GM08714 (cell line): ENCODE measurements at regions not wholly inside any gene's neighbourhood (a gene's known extent, or its start where the extent isn't known, plus 50 kb on each side); places are given as distances from the start of the nearest gene placed in this dataset.

Experiments
- H3K4me3 ChIP-seq: fragments of 200-500 bp; sonication (Bioruptor generic); 2 replicates; pipeline ENCODE4 v1.5.1; 2014; ENCODE audit warnings: mild to moderate bottlenecking, low read length, inconsistent platforms
- ZNF274 ChIP-seq: IDR thresholded peaks from 2 replicates; pipeline ENCODE4 v1.6.1; 2012; ENCODE audit warnings: mild to moderate bottlenecking, low read depth, low read length

GRCh38 chr1:117678246-117678977, 72.6 kb downstream of the TENT5C start:
- H3K4me3 ChIP-seq = no peak overlapping the region
- TF ChIP-seq ZNF274 = no peak

GRCh38 chr1:117679299-117679698, 73.5 kb downstream of the TENT5C start:
- no peak for TF ChIP-seq ZNF274
- H3K4me3 ChIP-seq = no peak overlapping the region

- no peak overlapping the region for H3K4me3 ChIP-seq
- no peak for TF ChIP-seq ZNF274
Measured at GRCh38 chr1:117679868-117680267, 74.0 kb downstream of the TENT5C start.

DNA sequence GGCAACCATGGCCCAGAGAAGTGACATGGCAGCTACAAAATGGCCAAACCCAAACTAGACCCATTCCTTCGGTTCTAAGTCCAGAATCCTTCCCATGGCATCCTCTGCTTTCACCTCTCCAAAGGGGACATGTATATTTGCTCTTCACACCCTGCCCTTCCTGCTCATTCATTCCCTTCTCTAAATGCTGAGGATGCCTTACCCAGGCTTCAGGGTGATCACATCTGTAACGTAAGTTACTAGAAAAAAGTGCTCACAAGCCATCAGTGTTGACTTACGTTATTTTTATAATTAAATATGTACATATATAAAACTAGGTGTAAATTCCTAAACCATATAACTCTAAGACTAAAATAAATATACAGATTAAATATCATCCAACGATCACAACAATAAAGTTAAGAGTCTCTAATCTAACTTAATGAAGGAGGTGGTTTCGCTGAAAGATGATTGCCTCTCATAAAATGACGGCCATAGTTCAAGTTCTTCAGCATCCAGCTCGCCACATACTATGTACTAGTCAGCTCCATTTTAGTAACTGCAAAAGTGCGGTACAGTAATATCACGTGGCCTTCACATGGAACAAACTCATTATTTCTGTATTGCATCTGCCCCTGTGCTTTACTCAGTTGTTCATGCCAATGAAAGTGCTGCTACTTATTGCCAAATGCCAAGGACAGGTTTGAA, 74.6 kb downstream of the TENT5C start:
- H3K4me3 ChIP-seq = no peak overlapping the region
- TF ChIP-seq ZNF274 = no peak

GRCh38 chr1:117681093-117681900, 75.4 kb downstream of the TENT5C start:
- no peak overlapping the region for H3K4me3 ChIP-seq
- TF ChIP-seq ZNF274 = no peak

DNA sequence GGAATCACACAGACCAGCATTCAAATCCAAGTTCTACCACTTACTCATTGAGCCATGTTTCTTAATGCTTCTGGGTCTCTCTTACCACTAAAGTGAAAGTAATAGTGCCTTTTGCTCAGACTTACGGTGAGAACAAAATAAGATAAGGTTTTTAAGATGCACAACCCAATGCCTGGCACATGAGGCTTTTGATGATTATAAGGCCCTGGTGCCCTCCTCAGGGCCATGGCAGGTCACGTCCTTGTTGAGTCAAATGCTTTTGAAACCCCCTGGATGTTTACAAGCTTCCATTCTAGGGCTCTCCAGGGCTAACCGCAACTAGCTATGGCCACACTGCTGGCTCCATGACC, 76.0 kb downstream of the TENT5C start:
- H3K4me3 ChIP-seq = no peak overlapping the region

GRCh38 chr1:117682372-117682771, 76.5 kb downstream of the TENT5C start:
- TF ChIP-seq ZNF274 = no peak
- no peak overlapping the region for H3K4me3 ChIP-seq

More for the DNA sequence above, 76.0 kb downstream of the TENT5C start:
- no peak for TF ChIP-seq ZNF274

DNA sequence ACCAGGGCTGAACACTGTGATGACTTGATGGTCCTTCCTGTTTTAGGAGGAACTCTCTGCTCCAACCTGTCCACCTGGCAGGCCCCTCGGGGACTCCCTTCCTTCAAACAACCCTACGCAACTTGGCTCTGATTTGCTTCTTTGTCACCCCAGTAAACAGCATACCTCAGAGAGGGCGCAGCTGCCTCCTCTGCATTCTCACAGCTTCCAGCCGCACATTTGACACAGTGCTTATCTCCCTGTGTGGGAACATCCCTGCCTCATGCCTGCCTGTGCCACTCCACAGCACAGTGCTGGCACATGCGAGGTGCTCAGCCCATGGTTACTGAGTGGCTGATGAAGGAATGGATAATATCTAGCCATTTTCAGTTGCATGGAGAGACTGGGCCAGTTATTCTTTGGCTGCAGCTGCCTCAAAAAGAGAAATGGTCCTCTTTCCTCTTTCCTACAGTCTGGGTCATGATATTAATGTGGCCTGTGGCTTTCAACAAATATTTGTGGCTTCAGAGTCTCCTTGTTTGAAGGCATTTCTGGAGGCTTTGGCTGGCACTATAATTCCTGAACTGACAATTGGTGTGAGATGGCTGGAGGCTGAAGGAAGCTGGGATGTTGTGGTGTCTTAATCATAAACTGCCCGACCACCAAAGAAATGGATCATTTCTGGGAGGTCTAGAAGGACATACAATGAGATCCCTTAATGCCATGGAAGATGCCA, 77.9 kb downstream of the TENT5C start:
- no peak for TF ChIP-seq ZNF274
- H3K4me3 ChIP-seq = no peak overlapping the region

DNA sequence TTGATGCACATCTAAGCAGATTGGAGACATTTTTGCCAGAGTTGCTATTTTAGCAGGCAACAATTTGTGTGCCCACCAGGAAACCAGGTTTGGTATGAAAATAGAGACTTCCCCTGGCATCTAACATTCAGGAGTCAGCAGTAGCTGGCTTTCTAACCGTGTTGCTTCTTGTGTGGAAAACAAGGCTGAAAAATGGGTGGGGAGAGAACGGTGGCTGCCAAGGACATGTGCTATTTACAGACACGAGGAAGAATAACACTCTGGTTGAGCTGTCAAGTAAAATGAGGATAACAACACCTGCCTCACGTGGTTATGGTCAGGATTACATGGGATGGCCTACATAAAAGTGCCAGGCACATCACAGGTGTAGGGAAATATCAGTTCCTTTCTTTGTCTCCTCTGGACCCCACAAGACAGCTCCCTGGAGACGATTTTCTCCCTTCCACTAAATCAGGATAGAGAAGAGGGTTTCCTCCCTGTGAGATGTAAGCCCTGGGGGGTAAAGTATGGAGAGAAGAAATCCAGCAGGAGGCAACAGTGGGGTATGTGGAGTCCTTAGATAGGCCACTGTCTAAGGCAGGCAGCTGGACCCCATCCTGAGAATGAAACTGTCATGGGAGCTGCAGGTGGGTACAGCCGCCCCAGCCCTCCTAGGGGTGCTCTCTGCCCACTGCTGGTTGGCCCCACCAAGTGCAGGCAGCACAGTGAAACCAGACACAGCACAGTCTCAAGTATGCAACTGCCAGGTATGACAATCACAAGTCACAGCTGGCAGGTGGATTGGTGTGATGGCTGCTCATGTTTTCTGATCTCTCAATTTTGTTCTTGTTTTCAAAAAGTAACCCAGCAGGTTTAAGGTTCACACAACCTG, 80.3 kb downstream of the TENT5C start:
- no peak for TF ChIP-seq ZNF274
- no peak overlapping the region for H3K4me3 ChIP-seq

GRCh38 chr1:117686907-117687306, 81.1 kb downstream of the TENT5C start:
- no peak for TF ChIP-seq ZNF274
- no peak overlapping the region for H3K4me3 ChIP-seq

GRCh38 chr1:117689997-117690625, 84.3 kb downstream of the TENT5C start:
- H3K4me3 ChIP-seq = no peak overlapping the region
- no peak for TF ChIP-seq ZNF274

DNA sequence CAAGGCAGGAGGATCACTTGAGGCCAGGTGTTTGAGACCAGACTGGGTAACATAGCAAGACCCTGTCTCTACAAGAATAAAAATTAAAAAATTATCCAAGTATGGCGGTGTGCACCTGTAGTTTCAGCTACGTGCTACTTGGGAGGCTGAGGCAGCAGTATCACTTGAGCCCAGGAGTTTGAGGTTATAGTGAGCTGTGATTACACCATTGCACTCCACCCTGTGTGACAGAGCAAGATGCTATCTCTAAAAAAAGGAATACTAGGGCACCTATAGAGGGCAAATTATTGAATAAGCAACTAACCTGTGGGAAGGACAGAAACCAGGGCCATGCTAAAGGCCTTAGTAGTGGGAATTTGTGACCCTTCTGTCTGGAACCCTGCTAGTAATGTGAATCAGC, 86.1 kb downstream of the TENT5C start:
- no peak for TF ChIP-seq ZNF274
- no peak overlapping the region for H3K4me3 ChIP-seq

GRCh38 chr1:117694543-117694942, 88.7 kb downstream of the TENT5C start:
- H3K4me3 ChIP-seq = no peak overlapping the region
- no peak for TF ChIP-seq ZNF274
